ENCODE measurements at regions not wholly inside any gene's neighbourhood (a gene's known extent, or its start where the extent isn't known, plus 50 kb on each side); places are given as distances from the start of the nearest gene placed in this dataset.

- H3K4me2 ChIP-seq (ENCODE audit: insufficient read depth in 1 of 2, low read depth in 2 of 2, low read length in 2 of 2): no peak overlapping the region
- H2AK5ac ChIP-seq (ENCODE audit: low read depth, low read length): no peak overlapping the region
- no peak overlapping the region for H3K56ac ChIP-seq (replicated peaks; ENCODE audit: insufficient read length, low read depth, low read length)
- no peak for DNase-seq (ENCODE audit: low read depth in 1 of 2, low spot score in 2 of 2)
- H3K14ac ChIP-seq (ENCODE audit: insufficient read length): no peak overlapping the region
- no peaks in the 10 kb centered on the region for H3K79me1 ChIP-seq (ENCODE audit: low read depth, low read length)
- TF ChIP-seq MAFK (IDR thresholded peaks at IDR 0.05; ENCODE audit: low read depth, low read length): no peak
- TF ChIP-seq E2F6 (IDR thresholded peaks at IDR 0.05): no peak
- TF ChIP-seq EZH2 (IDR thresholded peaks at IDR 0.05; ENCODE audit: low read depth, low read length, severe bottlenecking): no peak
- no peak for TF ChIP-seq RBBP5 (IDR thresholded peaks at IDR 0.05; ENCODE audit: borderline replicate concordance, low read depth, low read length)
- TF ChIP-seq TBP (IDR thresholded peaks at IDR 0.05; ENCODE audit: low read depth, low read length): no peak
- no peak for TF ChIP-seq BCL11A (IDR thresholded peaks at IDR 0.05; ENCODE audit: low read depth in 2 of 2, low read length in 2 of 2)
- TF ChIP-seq JUN (IDR thresholded peaks at IDR 0.05; ENCODE audit: low read depth, low read length): no peak
- H2BK12ac ChIP-seq (ENCODE audit: low read depth, low read length): no peak overlapping the region
- no peak overlapping the region for H2AFZ ChIP-seq (ENCODE audit: low read length)
- ChIA-PET POLR2A (ENCODE audit: partially characterized antibody) (no interaction called here), CTCF (ENCODE audit: partially characterized antibody) (interaction anchor here (0.9 kb wide), 1 partner anchor 14 kb away, joined by 3 read pairs; no protein-coding TSS in a partner anchor)
- no peak overlapping the region for H4K91ac ChIP-seq (replicated peaks; ENCODE audit: insufficient read length, low read length)
- H2BK20ac ChIP-seq (ENCODE audit: low read length): no peak overlapping the region
- H3K79me2 ChIP-seq (ENCODE audit: control insufficient read depth in 1 of 2, insufficient read depth in 2 of 2, low read length in 2 of 2): no peaks in the 10 kb centered on the region
- H2BK15ac ChIP-seq (ENCODE audit: low read length): no peak overlapping the region
- no peaks in the 10 kb centered on the region for H4K20me1 ChIP-seq (replicated peaks in 1 of 2; ENCODE audit: control insufficient read depth in 1 of 2, insufficient read depth in 2 of 2, low read length in 2 of 2)
- no peaks in the 10 kb centered on the region; a peak in 1 of 4 replicates for H3K9me3 ChIP-seq (ENCODE audit: insufficient read depth in 2 of 2, low read depth in 1 of 2, low read length in 1 of 2)
- H3K4ac ChIP-seq (replicated peaks; ENCODE audit: insufficient read length, low read depth, low read length): no peak overlapping the region
- H3K9ac ChIP-seq (replicated peaks in 1 of 4; ENCODE audit: extremely low read depth in 1 of 4, low read depth in 3 of 4, low read length in 3 of 4): no peak overlapping the region
- 93% methylated on average over 4 of the region's 4 CpGs; no CpG with 5 or more reads in 1 of the 2 experiments for WGBS, 2 experiments (ENCODE audit: extremely low coverage in 1 of 2, insufficient coverage in 1 of 2, insufficient read length in 1 of 2, insufficient replicate concordance in 2 of 2, low coverage in 1 of 2, low lambda C conversion rate in 2 of 2, missing lambda C conversion rate in 1 of 2)
- H3K36me3 ChIP-seq (ENCODE audit: control insufficient read depth in 2 of 4, insufficient read depth in 4 of 4, low read length in 3 of 4): no peaks in the 10 kb centered on the region
- no peak for FAIRE-seq
- no peaks in the 10 kb centered on the region for H3K4me1 ChIP-seq (replicated peaks in 1 of 4; ENCODE audit: control insufficient read depth in 3 of 4, insufficient read depth in 4 of 4, low read length in 3 of 4)
- H3K23ac ChIP-seq (ENCODE audit: insufficient read length): no peak overlapping the region
- H3K4me3 ChIP-seq (ENCODE audit: extremely low read depth in 1 of 4, insufficient read depth in 2 of 4, low read depth in 3 of 4, low read length in 4 of 4): no peak overlapping the region
- no peak overlapping the region for H4K8ac ChIP-seq (ENCODE audit: extremely low read depth, insufficient read depth, low read length)
- no peak overlapping the region for H3K27ac ChIP-seq (ENCODE audit: low read depth, low read length)
- no peak overlapping the region for H2BK5ac ChIP-seq (ENCODE audit: low read depth, low read length)
- no peaks in the 10 kb centered on the region for H3K27me3 ChIP-seq (replicated peaks in 1 of 4; ENCODE audit: control insufficient read depth in 3 of 4, extremely low read depth in 1 of 4, insufficient read depth in 3 of 4, low read length in 3 of 4)
- H2BK120ac ChIP-seq (replicated peaks; ENCODE audit: low read depth, low read length): no peak overlapping the region
- H3K23me2 ChIP-seq (ENCODE audit: low read depth, low read length): no peaks in the 10 kb centered on the region
- no peak overlapping the region for H4K5ac ChIP-seq (ENCODE audit: insufficient read length, low read depth, low read length)
- no peak overlapping the region for H3K18ac ChIP-seq (ENCODE audit: extremely low read depth, low read length)
Measured at GRCh38 chr9:79446523-79447307, 125.0 kb upstream of the TLE4 start.
